ENCODE measurements at regions not wholly inside any gene's neighbourhood (a gene's known extent, or its start where the extent isn't known, plus 50 kb on each side); places are given as distances from the start of the nearest gene placed in this dataset.
"Not testable (repeated sequence)": the region's sequence is repeated elsewhere in the genome, so short reads cannot be mapped to it uniquely, and the experiment has no call there.

DNA sequence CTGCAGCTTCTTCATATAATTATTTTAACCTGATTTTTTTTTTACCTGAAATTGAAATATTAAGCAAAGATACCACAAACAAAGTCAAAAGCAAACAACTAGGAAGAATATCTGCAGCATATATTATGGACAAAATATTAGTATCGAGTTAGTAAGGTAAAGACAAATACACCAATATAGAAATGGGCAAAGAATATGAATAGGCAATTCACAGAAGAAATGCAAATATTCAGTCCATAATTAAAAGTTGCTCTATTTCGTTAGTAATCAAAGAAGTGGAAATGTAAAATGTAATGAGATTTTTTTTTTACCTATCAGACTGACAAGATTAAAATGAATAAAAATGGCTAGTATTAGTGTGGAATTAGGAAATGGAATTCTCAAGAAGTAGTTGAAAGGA lies 121.5 kb downstream of the CD83 start:
- TF ChIP-seq, protein P1, sequence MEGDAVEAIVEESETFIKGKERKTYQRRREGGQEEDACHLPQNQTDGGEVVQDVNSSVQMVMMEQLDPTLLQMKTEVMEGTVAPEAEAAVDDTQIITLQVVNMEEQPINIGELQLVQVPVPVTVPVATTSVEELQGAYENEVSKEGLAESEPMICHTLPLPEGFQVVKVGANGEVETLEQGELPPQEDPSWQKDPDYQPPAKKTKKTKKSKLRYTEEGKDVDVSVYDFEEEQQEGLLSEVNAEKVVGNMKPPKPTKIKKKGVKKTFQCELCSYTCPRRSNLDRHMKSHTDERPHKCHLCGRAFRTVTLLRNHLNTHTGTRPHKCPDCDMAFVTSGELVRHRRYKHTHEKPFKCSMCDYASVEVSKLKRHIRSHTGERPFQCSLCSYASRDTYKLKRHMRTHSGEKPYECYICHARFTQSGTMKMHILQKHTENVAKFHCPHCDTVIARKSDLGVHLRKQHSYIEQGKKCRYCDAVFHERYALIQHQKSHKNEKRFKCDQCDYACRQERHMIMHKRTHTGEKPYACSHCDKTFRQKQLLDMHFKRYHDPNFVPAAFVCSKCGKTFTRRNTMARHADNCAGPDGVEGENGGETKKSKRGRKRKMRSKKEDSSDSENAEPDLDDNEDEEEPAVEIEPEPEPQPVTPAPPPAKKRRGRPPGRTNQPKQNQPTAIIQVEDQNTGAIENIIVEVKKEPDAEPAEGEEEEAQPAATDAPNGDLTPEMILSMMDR (IDR thresholded peaks at IDR 0.05; ENCODE audit: insufficient read depth, low read length, poor library complexity, severe bottlenecking): no peak
- no peaks in the 10 kb centered on the region for H3K27me3 ChIP-seq (ENCODE audit: control insufficient read depth, insufficient read depth, low read length)
- no peak for DNase-seq (ENCODE audit: low read depth)
- no peak overlapping the region for H3K4me3 ChIP-seq (ENCODE audit: low read depth, low read length)
- no peaks in the 10 kb centered on the region for H3K36me3 ChIP-seq (ENCODE audit: control insufficient read depth, insufficient read depth, low read length)

DNA sequence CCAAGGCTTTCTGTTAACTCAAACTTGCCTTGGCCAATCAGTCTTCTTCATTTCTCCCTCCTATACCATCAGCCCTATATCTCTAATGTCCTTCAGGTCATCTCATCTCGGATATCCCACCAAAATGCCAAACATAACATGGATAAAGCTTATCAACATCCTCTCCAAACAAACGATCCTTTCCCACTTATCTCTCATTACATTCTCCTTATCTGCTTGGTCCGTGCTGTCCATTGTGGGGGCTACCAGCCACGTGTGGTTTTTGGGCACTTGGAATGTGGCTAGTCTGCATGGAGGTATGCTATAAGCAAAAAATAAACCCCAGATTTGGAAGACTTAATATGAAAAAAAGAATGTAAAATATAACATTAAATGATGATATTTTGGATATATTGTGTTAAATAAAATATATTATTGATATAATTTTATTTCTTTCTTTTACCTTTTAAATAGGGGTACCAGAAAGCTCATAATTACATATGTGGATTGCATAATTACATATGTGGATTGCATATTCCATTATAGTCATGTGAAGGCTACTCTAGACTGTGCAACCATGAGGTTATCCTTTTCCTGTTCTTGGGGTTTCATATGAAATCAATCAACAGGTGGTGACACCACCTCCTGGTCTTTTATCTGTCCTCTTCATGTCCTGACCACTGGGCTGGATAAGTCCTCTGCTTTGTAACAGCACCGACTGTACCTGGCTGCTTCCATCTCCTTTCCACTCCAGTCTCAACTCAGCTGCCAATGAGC lies 123.0 kb downstream of the CD83 start:
- DNase-seq (ENCODE audit: low read depth): no peak
- H3K36me3 ChIP-seq (ENCODE audit: control insufficient read depth, insufficient read depth, low read length): no peaks in the 10 kb centered on the region
- H3K27me3 ChIP-seq (ENCODE audit: control insufficient read depth, insufficient read depth, low read length): no peaks in the 10 kb centered on the region
- TF ChIP-seq, protein P1 (IDR thresholded peaks at IDR 0.05; ENCODE audit: insufficient read depth, low read length, poor library complexity, severe bottlenecking): no peak
- H3K4me3 ChIP-seq (ENCODE audit: low read depth, low read length): no peak overlapping the region

DNA sequence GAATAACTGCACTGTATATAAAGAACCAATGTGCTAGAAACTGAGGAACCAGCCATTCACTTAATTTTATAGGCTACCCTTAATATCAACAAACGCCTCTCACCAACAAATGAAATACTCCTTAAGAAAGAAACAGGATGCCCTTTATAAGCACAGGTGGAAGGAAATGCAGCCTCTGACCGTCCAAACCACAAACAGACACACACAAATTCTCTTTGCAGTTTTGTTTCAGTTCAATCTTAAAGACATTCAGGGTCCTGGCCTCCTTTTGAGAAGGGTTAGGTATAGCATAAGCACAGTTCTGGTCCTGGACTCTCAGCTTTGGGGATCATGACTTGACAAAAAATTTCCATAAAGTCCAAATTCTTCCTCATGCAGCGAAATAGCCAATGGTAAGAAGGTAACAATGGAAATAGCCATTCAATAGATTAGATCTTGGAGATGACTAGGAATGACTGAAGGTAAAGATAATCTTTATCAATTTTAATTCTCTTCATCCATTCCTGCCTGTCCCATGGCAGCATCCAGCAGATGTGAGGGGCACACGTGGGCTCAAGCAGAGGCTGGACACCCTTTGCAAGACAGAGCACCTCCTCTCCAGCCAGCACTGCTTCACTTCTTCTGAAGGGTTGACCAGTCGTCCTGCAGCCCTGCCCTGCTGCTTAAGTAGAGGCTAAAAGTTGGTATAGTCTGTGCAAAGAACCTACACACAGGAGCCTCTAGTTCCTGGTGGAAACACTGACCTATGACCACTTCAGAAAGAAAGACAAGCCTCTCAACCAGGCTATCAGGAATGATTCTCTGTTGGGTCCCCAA lies 123.9 kb downstream of the CD83 start:
- Histone ChIP-seq H3K4me3 (ENCODE audit: low read depth, low read length) (no peak overlapping the region), H3K27me3 (ENCODE audit: control insufficient read depth, insufficient read depth, low read length) (no peaks in the 10 kb centered on the region), H3K36me3 (ENCODE audit: control insufficient read depth, insufficient read depth, low read length) (no peaks in the 10 kb centered on the region)
- TF ChIP-seq, protein P1 (IDR thresholded peaks at IDR 0.05; ENCODE audit: insufficient read depth, low read length, poor library complexity, severe bottlenecking): no peak
- DNase-seq (ENCODE audit: low read depth): no peak

DNA sequence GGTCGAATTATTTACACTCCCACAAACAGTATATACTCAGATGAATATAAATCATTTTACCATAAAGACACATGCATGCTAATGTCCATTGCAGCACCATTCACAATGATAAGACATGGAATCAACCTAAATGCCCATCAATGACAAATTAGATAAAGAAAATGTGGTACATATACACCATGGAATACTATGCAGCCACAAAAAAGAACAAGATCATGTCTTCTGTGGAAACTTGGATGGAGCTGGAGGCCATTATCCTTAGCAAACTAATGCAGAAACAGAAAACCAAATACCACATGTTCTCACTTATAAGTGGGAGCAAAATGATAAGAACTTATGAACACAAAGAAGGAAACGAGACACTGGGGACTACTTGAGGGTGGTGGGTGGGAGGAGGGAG lies 125.3 kb downstream of the CD83 start:
- DNase-seq (ENCODE audit: low read depth); H3K4me3 ChIP-seq (ENCODE audit: low read depth, low read length); H3K27me3 ChIP-seq (ENCODE audit: control insufficient read depth, insufficient read depth, low read length); H3K36me3 ChIP-seq (ENCODE audit: control insufficient read depth, insufficient read depth, low read length): not testable (repeated sequence)

DNA sequence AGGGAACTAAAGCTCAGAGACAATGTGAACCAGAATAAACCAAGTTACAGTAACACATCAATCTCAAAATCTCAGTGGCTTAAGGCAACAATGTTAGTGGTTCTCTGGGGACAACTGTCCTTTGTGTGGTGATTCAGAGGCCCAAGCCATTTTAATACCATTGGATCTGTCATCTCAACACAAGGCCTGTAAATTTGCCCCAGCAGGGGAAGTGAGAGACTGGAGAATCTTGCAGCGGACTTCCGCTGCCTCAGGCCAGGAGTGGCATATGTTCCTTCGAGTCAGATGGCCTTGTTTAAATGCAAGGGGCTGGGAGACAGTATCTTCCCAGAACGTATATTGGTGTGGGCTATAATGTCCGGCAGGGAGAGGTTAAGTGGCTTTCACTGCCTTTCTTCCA lies 126.0 kb downstream of the CD83 start:
- TF ChIP-seq, protein P1 (IDR thresholded peaks at IDR 0.05; ENCODE audit: insufficient read depth, low read length, poor library complexity, severe bottlenecking): no peak
- H3K36me3 ChIP-seq (ENCODE audit: control insufficient read depth, insufficient read depth, low read length): no peaks in the 10 kb centered on the region
- no peak for DNase-seq (ENCODE audit: low read depth)

DNA sequence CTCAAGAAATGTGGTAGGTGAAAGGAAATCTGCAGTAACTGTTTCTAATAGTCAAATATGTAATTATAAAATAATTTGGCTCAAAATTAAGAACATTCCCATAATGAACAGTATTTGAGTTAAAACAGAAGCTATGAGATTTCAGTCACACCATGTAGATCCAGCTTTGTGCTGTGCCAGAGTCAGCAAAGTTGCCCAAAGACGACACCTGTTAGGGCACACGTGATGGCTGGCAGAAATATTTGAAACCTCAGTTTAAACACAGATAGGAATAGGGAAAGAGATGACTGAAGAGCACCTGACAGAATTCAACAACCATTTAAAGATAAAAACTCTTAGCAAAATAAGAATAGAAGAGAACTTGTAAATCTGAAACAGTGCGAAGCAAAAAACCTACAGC lies 129.3 kb downstream of the CD83 start:
- no peak overlapping the region for H3K4me3 ChIP-seq (ENCODE audit: low read depth, low read length)
- H3K27me3 ChIP-seq (ENCODE audit: control insufficient read depth, insufficient read depth, low read length): no peaks in the 10 kb centered on the region
- no peak for DNase-seq (ENCODE audit: low read depth)
- TF ChIP-seq, protein P1 (IDR thresholded peaks at IDR 0.05; ENCODE audit: insufficient read depth, low read length, poor library complexity, severe bottlenecking): no peak
- H3K36me3 ChIP-seq (ENCODE audit: control insufficient read depth, insufficient read depth, low read length): no peaks in the 10 kb centered on the region

More for the DNA sequence above, 126.0 kb downstream of the CD83 start:
- Histone ChIP-seq H3K4me3 (ENCODE audit: low read depth, low read length) (no peak overlapping the region), H3K27me3 (ENCODE audit: control insufficient read depth, insufficient read depth, low read length) (no peaks in the 10 kb centered on the region)
